Calu3 (cell line): ENCODE measurements at regions not wholly inside any gene's neighbourhood (a gene's known extent, or its start where the extent isn't known, plus 50 kb on each side); places are given as distances from the start of the nearest gene placed in this dataset.

Source experiments
- BruUV-seq: library from RNA; stranded (reverse); fragments of 400-500 nt; replicated peaks from 2 replicates; lab custom pipeline; 2021; lab: Mats Ljungman, UMichigan
- CTCF ChIA-PET: fragments of 300-600 bp; sonication (Branson Sonifier 250); formaldehyde crosslinking; loops from one replicate; lab custom pipeline; 2022; ENCODE audit warnings: antibody characterized with exemption; lab: Charles Lee
- DNase-seq: peaks from one replicate; pipeline ENCODE4 v3.0.0; 2022
- H3K27ac Mint-ChIP-seq: one replicate; pipeline ENCODE4 v1.8.0; 2022; ENCODE audit warnings: mixed read lengths; ENCODE audit not compliant: unreplicated experiment
- H3K27me3 Mint-ChIP-seq: one replicate; pipeline ENCODE4 v1.8.0; 2022; ENCODE audit warnings: mixed read lengths; ENCODE audit not compliant: unreplicated experiment
- H3K36me3 Mint-ChIP-seq: one replicate; pipeline ENCODE4 v1.8.0; 2022; ENCODE audit warnings: mild to moderate bottlenecking, moderate library complexity, mixed read lengths; ENCODE audit not compliant: insufficient read depth, unreplicated experiment
- H3K4me1 Mint-ChIP-seq: one replicate; pipeline ENCODE4 v1.8.0; 2022; ENCODE audit warnings: mild to moderate bottlenecking, low read depth, mixed read lengths; ENCODE audit not compliant: unreplicated experiment
- H3K4me3 Mint-ChIP-seq: one replicate; pipeline ENCODE4 v1.8.0; 2022; ENCODE audit warnings: mild to moderate bottlenecking, low read depth, moderate library complexity, mixed read lengths; ENCODE audit not compliant: unreplicated experiment
- H3K9me3 Mint-ChIP-seq: one replicate; pipeline ENCODE4 v1.8.0; 2022; ENCODE audit warnings: low read depth, mixed read lengths; ENCODE audit not compliant: unreplicated experiment
- intact Hi-C: fragments of 100-400 bp; cut with micrococcal nuclease; formaldehyde crosslinking; loops from one replicate; pipeline ENCODE4 v1.10.0; 2022; ENCODE audit not compliant: unreplicated experiment
- TF ChIP-seq, protein P1 (sequence below): fragments of 200-600 bp; IDR thresholded peaks from one replicate; pipeline ENCODE4 v1.8.0; 2022; ENCODE audit warnings: antibody characterized with exemption; ENCODE audit not compliant: unreplicated experiment

DNA sequence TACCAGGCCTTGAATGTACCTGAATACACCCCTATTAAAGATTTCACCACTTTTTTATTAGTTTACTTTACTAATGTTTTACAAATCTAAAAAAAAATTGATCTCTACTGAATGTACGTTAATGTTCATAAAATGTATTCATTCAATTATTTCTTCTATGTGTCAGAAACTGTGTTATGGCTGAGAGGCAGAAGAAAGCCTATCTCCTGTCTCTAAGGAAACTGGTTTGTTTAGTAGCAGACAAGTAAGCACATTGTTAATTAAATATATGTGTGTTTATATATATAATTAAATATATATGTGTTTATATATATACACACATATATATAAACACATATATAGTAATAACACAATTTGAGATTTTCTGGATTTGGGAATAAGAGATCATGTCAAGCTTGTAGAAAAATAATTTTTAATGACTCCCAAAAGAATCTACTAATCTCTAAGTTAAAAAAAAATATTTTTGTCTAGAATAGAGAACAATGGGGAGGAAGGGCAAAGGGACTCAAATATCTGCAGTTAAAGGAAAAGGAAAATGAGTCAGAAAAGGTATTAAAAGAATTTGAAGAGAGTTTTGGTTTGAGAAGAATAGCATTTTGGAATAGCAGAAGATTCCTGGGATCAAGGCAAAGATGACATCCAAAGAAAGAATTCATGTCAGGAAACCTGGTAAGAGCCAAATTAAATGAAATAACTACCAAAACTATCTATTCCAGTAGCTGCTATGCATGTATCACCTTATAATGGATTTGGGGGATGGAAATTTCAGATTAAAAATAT lies 92.1 kb downstream of the CH25H start:
- Mint-ChIP-seq H3K4me1 (no peaks in the 10 kb centered on the region), H3K27me3 (no peaks in the 10 kb centered on the region), H3K4me3 (no peak overlapping the region), H3K9me3 (peaks cover 2% of the 10 kb centered on the region), H3K27ac (no peak overlapping the region), H3K36me3 (no peaks in the 10 kb centered on the region)
- CTCF ChIA-PET: no interaction called here
- BruUV-seq: no TSS peak
- intact Hi-C loops: no loop called here
- no peak for DNase-seq
- TF ChIP-seq, protein P1, sequence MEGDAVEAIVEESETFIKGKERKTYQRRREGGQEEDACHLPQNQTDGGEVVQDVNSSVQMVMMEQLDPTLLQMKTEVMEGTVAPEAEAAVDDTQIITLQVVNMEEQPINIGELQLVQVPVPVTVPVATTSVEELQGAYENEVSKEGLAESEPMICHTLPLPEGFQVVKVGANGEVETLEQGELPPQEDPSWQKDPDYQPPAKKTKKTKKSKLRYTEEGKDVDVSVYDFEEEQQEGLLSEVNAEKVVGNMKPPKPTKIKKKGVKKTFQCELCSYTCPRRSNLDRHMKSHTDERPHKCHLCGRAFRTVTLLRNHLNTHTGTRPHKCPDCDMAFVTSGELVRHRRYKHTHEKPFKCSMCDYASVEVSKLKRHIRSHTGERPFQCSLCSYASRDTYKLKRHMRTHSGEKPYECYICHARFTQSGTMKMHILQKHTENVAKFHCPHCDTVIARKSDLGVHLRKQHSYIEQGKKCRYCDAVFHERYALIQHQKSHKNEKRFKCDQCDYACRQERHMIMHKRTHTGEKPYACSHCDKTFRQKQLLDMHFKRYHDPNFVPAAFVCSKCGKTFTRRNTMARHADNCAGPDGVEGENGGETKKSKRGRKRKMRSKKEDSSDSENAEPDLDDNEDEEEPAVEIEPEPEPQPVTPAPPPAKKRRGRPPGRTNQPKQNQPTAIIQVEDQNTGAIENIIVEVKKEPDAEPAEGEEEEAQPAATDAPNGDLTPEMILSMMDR: no peak

DNA sequence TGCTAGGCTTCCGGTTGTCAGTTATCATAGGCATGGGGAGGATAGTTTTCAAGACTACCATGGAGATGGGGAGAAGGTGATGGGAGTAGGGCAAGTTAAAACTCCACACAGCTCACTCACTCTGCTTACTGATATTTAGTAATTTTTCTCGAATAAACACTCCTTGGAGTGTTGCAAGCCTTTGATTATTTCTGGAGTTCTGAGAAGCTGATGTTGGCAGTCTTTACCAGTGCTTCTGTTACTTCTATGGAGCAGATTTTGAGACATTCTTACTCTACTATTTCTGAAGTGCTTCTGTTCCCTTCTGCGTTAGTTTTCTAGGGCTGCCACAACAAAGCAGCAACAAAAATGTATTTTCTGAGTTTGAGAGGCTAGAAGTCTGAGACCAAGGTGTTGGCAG lies 104.4 kb downstream of the CH25H start:
- intact Hi-C loops: no loop called here
- no peaks in the 10 kb centered on the region for H3K9me3 Mint-ChIP-seq
- no TSS peak for BruUV-seq
- no peaks in the 10 kb centered on the region for H3K36me3 Mint-ChIP-seq
- TF ChIP-seq, protein P1: no peak
- H3K4me3 Mint-ChIP-seq: no peak overlapping the region
- no peak for DNase-seq
- CTCF ChIA-PET: interaction anchor here (0.6 kb wide), 1 partner anchor 9 kb away, joined by 3 read pairs; no protein-coding TSS in a partner anchor
- no peaks in the 10 kb centered on the region for H3K4me1 Mint-ChIP-seq
- no peaks in the 10 kb centered on the region for H3K27me3 Mint-ChIP-seq
- no peak overlapping the region for H3K27ac Mint-ChIP-seq

DNA sequence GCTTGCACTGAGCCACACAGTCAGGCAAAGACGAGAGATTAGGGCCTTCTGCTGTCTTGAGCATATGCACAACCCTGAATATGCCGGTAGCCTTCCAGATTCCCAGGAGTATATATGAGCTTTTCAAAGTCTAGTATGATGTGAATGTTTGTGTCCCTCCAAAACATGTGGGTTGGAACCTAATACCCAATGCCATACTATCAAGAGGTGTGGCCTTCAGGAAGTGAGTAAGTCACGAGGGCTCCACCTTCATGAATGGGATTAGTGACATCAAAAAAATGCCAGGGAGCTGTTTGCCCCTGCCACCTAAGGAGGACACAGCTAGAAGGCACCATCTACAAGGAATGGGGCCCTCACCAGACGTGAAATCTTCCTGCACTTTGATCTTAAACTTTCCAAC lies 105.2 kb downstream of the CH25H start:
- no peaks in the 10 kb centered on the region for H3K4me1 Mint-ChIP-seq
- no peak overlapping the region for H3K4me3 Mint-ChIP-seq
- no peaks in the 10 kb centered on the region for H3K27me3 Mint-ChIP-seq
- CTCF ChIA-PET: no interaction called here
- no TSS peak for BruUV-seq
- H3K9me3 Mint-ChIP-seq: no peaks in the 10 kb centered on the region
- no peak overlapping the region for H3K27ac Mint-ChIP-seq
- H3K36me3 Mint-ChIP-seq: no peaks in the 10 kb centered on the region
- no peak for DNase-seq
- intact Hi-C loops: no loop called here
- TF ChIP-seq, protein P1: no peak

DNA sequence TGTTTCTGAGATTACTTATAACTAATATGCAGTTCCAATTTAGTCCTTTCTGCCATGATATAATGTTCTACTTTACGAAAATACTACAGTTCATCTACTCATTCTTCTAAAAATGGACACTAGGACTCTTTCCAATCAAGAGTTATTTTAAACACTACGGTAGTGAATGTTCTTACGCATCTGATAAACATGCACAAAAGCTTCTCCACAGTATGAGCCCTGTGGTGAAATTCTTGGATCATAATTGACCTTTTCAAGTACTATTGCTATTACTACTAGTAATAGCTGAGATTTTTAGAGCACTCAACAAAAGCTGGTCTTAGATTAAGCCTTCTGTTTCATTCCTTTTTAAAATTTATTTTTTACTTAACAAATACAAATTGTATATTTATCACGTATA lies 106.4 kb downstream of the CH25H start:
- CTCF ChIA-PET: no interaction called here
- H3K4me3 Mint-ChIP-seq: no peak overlapping the region
- BruUV-seq: no TSS peak
- no peaks in the 10 kb centered on the region for H3K4me1 Mint-ChIP-seq
- H3K9me3 Mint-ChIP-seq: no peaks in the 10 kb centered on the region
- no peak for DNase-seq
- no peak overlapping the region for H3K27ac Mint-ChIP-seq
- no peaks in the 10 kb centered on the region for H3K36me3 Mint-ChIP-seq
- intact Hi-C loops: no loop called here
- H3K27me3 Mint-ChIP-seq: no peaks in the 10 kb centered on the region
- TF ChIP-seq, protein P1: no peak
